ENCODE measurements at regions not wholly inside any gene's neighbourhood (a gene's known extent, or its start where the extent isn't known, plus 50 kb on each side); places are given as distances from the start of the nearest gene placed in this dataset.

GRCh38 chr18:30810580-30810979 lies 232.0 kb downstream of the DSC3 start:
- H3K4me3 ChIP-seq (replicated peaks in 1 of 4; ENCODE audit: control extremely low read depth in 1 of 4, insufficient read depth in 1 of 4, low read depth in 3 of 4, low read length in 4 of 4): no peak overlapping the region
- no peaks in the 10 kb centered on the region for H4K20me1 ChIP-seq (ENCODE audit: control insufficient read depth, extremely low read depth, insufficient read depth, low read length)
- H3K4me2 ChIP-seq (ENCODE audit: extremely low read depth, insufficient read depth, low read length): no peak overlapping the region
- no peaks in the 10 kb centered on the region for H3K79me2 ChIP-seq (ENCODE audit: control insufficient read depth, insufficient read depth, low read length)
- no peaks in the 10 kb centered on the region for H3K36me3 ChIP-seq (ENCODE audit: control insufficient read depth, insufficient read depth, low read length)
- TF ChIP-seq CTCF (conservative IDR thresholded peaks at IDR 0.05 in 1 of 2, IDR thresholded peaks at IDR 0.05 in 1 of 2; ENCODE audit: low read depth in 1 of 2, low read length in 2 of 2) (no peak), EZH2 (IDR thresholded peaks at IDR 0.05; ENCODE audit: low read length, missing control alignments) (no peak)
- H3K9me3 ChIP-seq (ENCODE audit: control insufficient read depth, insufficient read depth, low read depth, low read length): no peaks in the 10 kb centered on the region
- no peaks in the 10 kb centered on the region for H3K27me3 ChIP-seq (ENCODE audit: control insufficient read depth, insufficient read depth, low read length)
- no peak for DNase-seq (ENCODE audit: low read depth in 2 of 2)
- H3K9ac ChIP-seq (ENCODE audit: insufficient read depth, low read length): no peak overlapping the region
- no peak overlapping the region for H3K27ac ChIP-seq (ENCODE audit: insufficient read depth, low read length)
- no peaks in the 10 kb centered on the region for H3K4me1 ChIP-seq (ENCODE audit: control insufficient read depth, extremely low read depth, insufficient read depth, low read length)
- no peak overlapping the region for H2AFZ ChIP-seq (ENCODE audit: low read length)

GRCh38 chr18:30806823-30807222 lies 235.7 kb downstream of the DSC3 start:
- Histone ChIP-seq H3K4me3 (replicated peaks in 1 of 4; ENCODE audit: control extremely low read depth in 1 of 4, insufficient read depth in 1 of 4, low read depth in 3 of 4, low read length in 4 of 4) (no peak overlapping the region), H3K9me3 (ENCODE audit: control insufficient read depth, insufficient read depth, low read depth, low read length) (no peaks in the 10 kb centered on the region), H3K27me3 (ENCODE audit: control insufficient read depth, insufficient read depth, low read length) (no peaks in the 10 kb centered on the region), H2AFZ (ENCODE audit: low read length) (no peak overlapping the region), H3K4me2 (ENCODE audit: extremely low read depth, insufficient read depth, low read length) (no peak overlapping the region), H4K20me1 (ENCODE audit: control insufficient read depth, extremely low read depth, insufficient read depth, low read length) (no peaks in the 10 kb centered on the region), H3K36me3 (ENCODE audit: control insufficient read depth, insufficient read depth, low read length) (no peaks in the 10 kb centered on the region), H3K27ac (ENCODE audit: insufficient read depth, low read length) (no peak overlapping the region), H3K9ac (ENCODE audit: insufficient read depth, low read length) (no peak overlapping the region), H3K79me2 (ENCODE audit: control insufficient read depth, insufficient read depth, low read length) (no peaks in the 10 kb centered on the region), H3K4me1 (ENCODE audit: control insufficient read depth, extremely low read depth, insufficient read depth, low read length) (no peaks in the 10 kb centered on the region)
- no peak for DNase-seq (ENCODE audit: low read depth in 2 of 2)
- TF ChIP-seq CTCF (conservative IDR thresholded peaks at IDR 0.05 in 1 of 2, IDR thresholded peaks at IDR 0.05 in 1 of 2; ENCODE audit: low read depth in 1 of 2, low read length in 2 of 2): no peak
- TF ChIP-seq EZH2 (IDR thresholded peaks at IDR 0.05; ENCODE audit: low read length, missing control alignments): no peak

GRCh38 chr18:30800800-30801199 lies 241.7 kb downstream of the DSC3 start:
- Histone ChIP-seq H3K36me3 (ENCODE audit: control insufficient read depth, insufficient read depth, low read length) (no peaks in the 10 kb centered on the region), H3K4me3 (replicated peaks in 1 of 4; ENCODE audit: control extremely low read depth in 1 of 4, insufficient read depth in 1 of 4, low read depth in 3 of 4, low read length in 4 of 4) (no peak overlapping the region), H2AFZ (ENCODE audit: low read length) (no peak overlapping the region), H3K4me2 (ENCODE audit: extremely low read depth, insufficient read depth, low read length) (no peak overlapping the region), H3K27ac (ENCODE audit: insufficient read depth, low read length) (no peak overlapping the region), H4K20me1 (ENCODE audit: control insufficient read depth, extremely low read depth, insufficient read depth, low read length) (no peaks in the 10 kb centered on the region), H3K9ac (ENCODE audit: insufficient read depth, low read length) (no peak overlapping the region), H3K79me2 (ENCODE audit: control insufficient read depth, insufficient read depth, low read length) (no peaks in the 10 kb centered on the region), H3K9me3 (ENCODE audit: control insufficient read depth, insufficient read depth, low read depth, low read length) (no peaks in the 10 kb centered on the region), H3K4me1 (ENCODE audit: control insufficient read depth, extremely low read depth, insufficient read depth, low read length) (no peaks in the 10 kb centered on the region), H3K27me3 (ENCODE audit: control insufficient read depth, insufficient read depth, low read length) (no peaks in the 10 kb centered on the region)
- TF ChIP-seq EZH2 (IDR thresholded peaks at IDR 0.05; ENCODE audit: low read length, missing control alignments): no peak
- no peak for TF ChIP-seq CTCF (conservative IDR thresholded peaks at IDR 0.05 in 1 of 2, IDR thresholded peaks at IDR 0.05 in 1 of 2; ENCODE audit: low read depth in 1 of 2, low read length in 2 of 2)
- DNase-seq (ENCODE audit: low read depth in 2 of 2): no peak

Measured in fibroblast of lung (primary cell).